ENCODE measurements at regions not wholly inside any gene's neighbourhood (a gene's known extent, or its start where the extent isn't known, plus 50 kb on each side); places are given as distances from the start of the nearest gene placed in this dataset.
"Not testable (repeated sequence)": the region's sequence is repeated elsewhere in the genome, so short reads cannot be mapped to it uniquely, and the experiment has no call there.

- no peak for DNase-seq (ENCODE audit: low spot score)
These were observed 1169.2 kb downstream of the OTOL1 start for GRCh38 chr3:162665684-162666391.

GRCh38 chr3:162666835-162667234, 1170.2 kb downstream of the OTOL1 start:
- no peak for DNase-seq (ENCODE audit: low spot score)

GRCh38 chr3:162670181-162670580, 1173.6 kb downstream of the OTOL1 start:
- no peak for DNase-seq (ENCODE audit: low spot score)

GRCh38 chr3:162677475-162677874, 1180.9 kb downstream of the OTOL1 start:
- no peak for DNase-seq (ENCODE audit: low spot score)

- no peak for DNase-seq (ENCODE audit: low spot score)
These were observed 1182.3 kb downstream of the OTOL1 start for GRCh38 chr3:162678941-162679340.

GRCh38 chr3:162684260-162684659, 1187.7 kb downstream of the OTOL1 start:
- no peak for DNase-seq (ENCODE audit: low spot score)

- DNase-seq (ENCODE audit: low spot score): no peak
These were observed 1202.7 kb downstream of the OTOL1 start for GRCh38 chr3:162699291-162699690.

GRCh38 chr3:162701211-162701610, 1204.6 kb downstream of the OTOL1 start:
- DNase-seq (ENCODE audit: low spot score): no peak

- DNase-seq (ENCODE audit: low spot score): no peak
These were observed 1206.3 kb downstream of the OTOL1 start for GRCh38 chr3:162702768-162703385.

- DNase-seq (ENCODE audit: low spot score): no peak
These were observed 1207.6 kb downstream of the OTOL1 start for GRCh38 chr3:162704238-162704637.

GRCh38 chr3:162704799-162705385, 1208.3 kb downstream of the OTOL1 start:
- DNase-seq (ENCODE audit: low spot score): no peak

GRCh38 chr3:162708394-162708793, 1211.8 kb downstream of the OTOL1 start:
- DNase-seq (ENCODE audit: low spot score): not testable (repeated sequence)

GRCh38 chr3:162708942-162709706, 1212.5 kb downstream of the OTOL1 start:
- DNase-seq (ENCODE audit: low spot score): not testable (repeated sequence)

- no peak for DNase-seq (ENCODE audit: low spot score)
These were observed 1213.9 kb downstream of the OTOL1 start for GRCh38 chr3:162710332-162711112.

GRCh38 chr3:162717074-162717473, 1220.5 kb downstream of the OTOL1 start:
- DNase-seq (ENCODE audit: low spot score): not testable (repeated sequence)

GRCh38 chr3:162718697-162719096, 1222.1 kb downstream of the OTOL1 start:
- DNase-seq (ENCODE audit: low spot score): no peak

GRCh38 chr3:162719684-162720341, 1223.2 kb downstream of the OTOL1 start:
- peak; percentile 96 for DNase-seq (ENCODE audit: low spot score)

GRCh38 chr3:162721736-162722135, 1225.1 kb downstream of the OTOL1 start:
- no peak for DNase-seq (ENCODE audit: low spot score)

- DNase-seq (ENCODE audit: low spot score): no peak
These were observed 1225.7 kb downstream of the OTOL1 start for GRCh38 chr3:162722337-162722736.

- DNase-seq (ENCODE audit: low spot score): not testable (repeated sequence)
These were observed 1226.2 kb downstream of the OTOL1 start for GRCh38 chr3:162722796-162723195.

GRCh38 chr3:162729686-162730085, 1233.1 kb downstream of the OTOL1 start:
- DNase-seq (ENCODE audit: low spot score): peak; percentile 79
